Endothelial cell of umbilical vein (primary cell): ENCODE measurements at regions not wholly inside any gene's neighbourhood (a gene's known extent, or its start where the extent isn't known, plus 50 kb on each side); places are given as distances from the start of the nearest gene placed in this dataset.

Experiments
- FOS ChIP-seq: IDR thresholded peaks from 2 replicates; pipeline ENCODE4 v1.6.1; 2011; ENCODE audit warnings: mild to moderate bottlenecking, low read length, moderate library complexity, borderline replicate concordance; ENCODE audit not compliant: insufficient read depth
- GATA2 ChIP-seq: IDR thresholded peaks from 2 replicates; pipeline ENCODE4 v1.7.0; 2011; ENCODE audit warnings: low read depth, mild to moderate bottlenecking, moderate library complexity, mixed read lengths, low read length; ENCODE audit not compliant: insufficient read length, insufficient read depth

DNA sequence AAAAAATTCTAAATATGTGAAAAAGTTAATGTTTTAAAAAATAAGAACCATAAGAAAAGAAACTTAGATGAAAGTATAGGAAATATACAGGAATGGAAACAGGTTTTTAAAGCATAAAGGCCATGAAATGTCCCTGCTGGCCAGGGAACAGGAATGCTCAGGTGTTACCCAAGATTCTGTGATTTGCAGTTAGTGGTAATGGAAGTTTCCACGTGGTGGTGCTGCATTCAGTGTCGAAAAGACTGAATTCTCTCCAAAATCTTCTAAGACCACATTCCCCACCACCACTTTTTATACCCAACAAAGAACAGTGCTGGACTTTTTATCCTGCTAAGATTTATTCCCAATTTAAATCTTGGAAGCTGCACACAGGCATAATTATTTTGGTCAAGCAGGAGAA, 126.2 kb downstream of the PRRX1 start:
- no peak for TF ChIP-seq GATA2
- TF ChIP-seq FOS, result no peak
